HepG2 (cell line): ENCODE measurements at regions not wholly inside any gene's neighbourhood (a gene's known extent, or its start where the extent isn't known, plus 50 kb on each side); places are given as distances from the start of the nearest gene placed in this dataset.

Experiments used
- ATAC-seq: fragments of 200-7000 bp; cut with Tn5 transposase; 3 replicates; pipeline ENCODE4 v1.9.1; 2020; ENCODE audit warnings: mild to moderate bottlenecking, moderate library complexity
- BruUV-seq: library from RNA; stranded (reverse); fragments of 400-500 nt; replicated peaks from 2 replicates; lab custom pipeline; 2021; lab: Mats Ljungman, UMichigan
- CTCF ChIA-PET: fragments of 300-600 bp; formaldehyde crosslinking; extraction: SDS; loops from one replicate; lab custom pipeline; 2021; ENCODE audit warnings: low total read pairs, inconsistent platforms, low intra/inter-chr PET ratio; lab: Yijun Ruan, JAX
- POLR2A ChIA-PET: fragments of 350-600 bp; sonication (Branson Sonifier 250); formaldehyde crosslinking; loops from one replicate; lab custom pipeline; 2020; ENCODE audit warnings: antibody characterized with exemption, inconsistent platforms; lab: Yijun Ruan, JAX
- DNase-seq: peaks from one replicate; pipeline ENCODE4 v3.0.0-alpha.2; 2015; ENCODE audit warnings: low spot score
- FAIRE-seq: peaks from 3 replicates; lab custom pipeline; 2011; peaks lifted over from hg19 to GRCh38; lab: Jason Lieb, UNC
- H2AFZ ChIP-seq: one replicate; pipeline ENCODE4 v1.6.1; 2011; ENCODE audit warnings: low read length, inconsistent platforms
- H3K27ac ChIP-seq: fragments of 300-600 bp; 3 replicates; pipeline ENCODE4 v1.8.0; 2011; ENCODE audit warnings: mixed run types, mild to moderate bottlenecking, mixed read lengths, low read length, inconsistent platforms; ENCODE audit not compliant: insufficient read depth; ENCODE audit errors: extremely low read length
- H3K27me3 ChIP-seq, 2 experiments: fragments of 200-600 bp in 1 of 2; 2 replicates in 1 of 2; 3 replicates in 1 of 2; pipeline versions ENCODE4 v1.6.0 to v1.8.0; 2011; ENCODE audit warnings: low read length in 2 of 2, mild to moderate bottlenecking in 2 of 2, moderate library complexity in 2 of 2, inconsistent platforms in 1 of 2; ENCODE audit not compliant: insufficient read depth in 2 of 2, control insufficient read depth in 1 of 2
- H3K36me3 ChIP-seq, 2 experiments: fragments of 200-600 bp in 1 of 2; replicated peaks in 1 of 2; 2 replicates in 1 of 2; 3 replicates in 1 of 2; pipeline versions ENCODE4 v1.5.1 to v1.8.0; 2011; ENCODE audit warnings: low read length in 2 of 2, inconsistent platforms in 1 of 2; ENCODE audit not compliant: insufficient read depth in 2 of 2, control insufficient read depth in 1 of 2
- H3K4me1 ChIP-seq: 2 replicates; pipeline ENCODE4 v1.5.1; 2012; ENCODE audit warnings: low read length, inconsistent platforms; ENCODE audit not compliant: insufficient read depth
- H3K4me2 ChIP-seq: 2 replicates; pipeline ENCODE4 v1.6.0; 2011; ENCODE audit warnings: low read depth, low read length, inconsistent platforms
- H3K4me3 ChIP-seq, 3 experiments: fragments of 200-600 bp in 1 of 3; sonication (generic), shearing (Covaris generic) in 1 of 3; replicated peaks in 1 of 3; 2 replicates each; pipeline ENCODE4 v1.5.1; 2011 to 2016; ENCODE audit warnings: low read length in 3 of 3, inconsistent platforms in 2 of 3, low read depth in 2 of 3, mild to moderate bottlenecking in 2 of 3, control low read depth in 1 of 3, mixed read lengths in 1 of 3; ENCODE audit not compliant: insufficient read depth in 1 of 3
- H3K79me2 ChIP-seq: one replicate; pipeline ENCODE4 v1.6.1; 2011; ENCODE audit warnings: low read length, inconsistent platforms; ENCODE audit not compliant: insufficient read depth
- H3K9ac ChIP-seq: 2 replicates; pipeline ENCODE4 v1.6.0; 2011; ENCODE audit warnings: mild to moderate bottlenecking, low read depth, low read length, inconsistent platforms; ENCODE audit not compliant: insufficient read depth
- H3K9me3 ChIP-seq: 2 replicates; pipeline ENCODE4 v1.5.1; 2012; ENCODE audit warnings: mild to moderate bottlenecking, low read length
- H4K20me1 ChIP-seq: 2 replicates; pipeline ENCODE4 v1.6.0; 2011; ENCODE audit warnings: inconsistent platforms, mild to moderate bottlenecking, low read length, moderate library complexity; ENCODE audit not compliant: insufficient read depth
- ADNP ChIP-seq: sonication (generic); formaldehyde crosslinking; IDR thresholded peaks from 2 replicates; pipeline ENCODE4 v1.4.0; 2020; ENCODE audit warnings: missing genetic modification reagents
- CHCHD3 ChIP-seq: sonication (generic); formaldehyde crosslinking; IDR thresholded peaks from 2 replicates; pipeline ENCODE4 v1.8.0; 2022; ENCODE audit warnings: mild to moderate bottlenecking, missing genetic modification reagents, moderate library complexity
- KDM3A ChIP-seq: IDR thresholded peaks from 2 replicates; pipeline ENCODE4 v1.6.1; 2018; ENCODE audit warnings: low read depth, missing compliant biosample characterization
- POGZ ChIP-seq: sonication (generic); formaldehyde crosslinking; IDR thresholded peaks from 2 replicates; pipeline ENCODE4 v1.4.0; 2020; ENCODE audit warnings: mild to moderate bottlenecking, missing genetic modification reagents
- ZNF160 ChIP-seq: sonication (generic); formaldehyde crosslinking; IDR thresholded peaks from 2 replicates; pipeline ENCODE4 v1.8.0; 2022; ENCODE audit warnings: mild to moderate bottlenecking, inconsistent platforms, missing genetic modification reagents
- ZNF430 ChIP-seq: sonication (generic); formaldehyde crosslinking; IDR thresholded peaks from 2 replicates; pipeline ENCODE4 v1.9.0; 2021; ENCODE audit warnings: mild to moderate bottlenecking, missing genetic modification reagents
- ZNF512B ChIP-seq: sonication (generic); formaldehyde crosslinking; IDR thresholded peaks from 2 replicates; pipeline ENCODE4 v1.5.1; 2020; ENCODE audit warnings: missing genetic modification reagents, mild to moderate bottlenecking, borderline replicate concordance
- WGBS: methylation state at CpG from one replicate; pipeline ENCODE4 v1.1.6; 2017; ENCODE audit warnings: low lambda C conversion rate; 5-methylcytosine and 5-hydroxymethylcytosine counted together
- in situ Hi-C: cut with HindIII; loops from 2 replicates; pipeline ENCODE4 v1.10.0; 2017; ENCODE audit warnings: low pct_unique_long_range_greater_than_20kb; ENCODE audit not compliant: extremely low pct_ligation_motif_present
- intact Hi-C: fragments of 100-400 bp; cut with micrococcal nuclease; formaldehyde crosslinking; loops from one replicate; pipeline ENCODE4 v1.10.0; 2022; ENCODE audit not compliant: unreplicated experiment

GRCh38 chr2:240225131-240225530 is 84.7 kb upstream of the OTOS start:
- no TSS peak for BruUV-seq
- intact Hi-C loops: no loop called here

More at GRCh38 chr2:240225131-240225530, 84.7 kb upstream of the OTOS start:
- FAIRE-seq (no peak), DNase-seq (no peak), ATAC-seq (no peak)
- Histone ChIP-seq H3K9me3 (peaks cover 8% of the 10 kb centered on the region), H2AFZ (no peak overlapping the region), H3K27ac (no peak overlapping the region), H4K20me1 (0 out of 2 replicates have a peak, but pooled peaks cover 2% of the 10 kb centered on the region), H3K36me3 (no peaks in the 10 kb centered on the region), H3K4me3 (no peak overlapping the region), H3K4me1 (no peaks in the 10 kb centered on the region), H3K79me2 (no peaks in the 10 kb centered on the region), H3K4me2 (no peak overlapping the region), H3K9ac (no peak overlapping the region), H3K27me3 (peaks cover 3 to 60% of the 10 kb centered on the region in 2 experiments; a peak in 4 of 5 replicates)
- ChIA-PET POLR2A (no interaction called here), CTCF (no interaction called here)
- TF ChIP-seq ZNF160 (no peak), ZNF430 (CRISPR knock-in tag) (no peak), ZNF512B (CRISPR knock-in tag) (no peak), KDM3A (CRISPR knock-in tag) (no peak), POGZ (CRISPR knock-in tag) (no peak), ADNP (CRISPR knock-in tag) (no peak), CHCHD3 (no peak)
- 8% methylated on average over 3 of the region's 4 CpGs for WGBS
- in situ Hi-C loops: no loop called here
